ENCODE measurements at regions not wholly inside any gene's neighbourhood (a gene's known extent, or its start where the extent isn't known, plus 50 kb on each side); places are given as distances from the start of the nearest gene placed in this dataset.
A peak's percentile ranks its signal among the peaks of the same experiment; 100 is the strongest.
"Not testable (repeated sequence)": the region's sequence is repeated elsewhere in the genome, so short reads cannot be mapped to it uniquely, and the experiment has no call there.

- no peak for DNase-seq (ENCODE audit: low read depth)
These were observed 60.3 kb downstream of the EOMES start for GRCh38 chr3:27661797-27662196.

GRCh38 chr3:27659279-27660021 is 62.7 kb downstream of the EOMES start:
- DNase-seq (ENCODE audit: low read depth), result no peak

GRCh38 chr3:27658741-27659140 is 63.4 kb downstream of the EOMES start:
- no peak for DNase-seq (ENCODE audit: low read depth)

GRCh38 chr3:27657871-27658270 is 64.3 kb downstream of the EOMES start:
- no peak for DNase-seq (ENCODE audit: low read depth)

- DNase-seq (ENCODE audit: low read depth), result no peak
These were observed 64.7 kb downstream of the EOMES start for GRCh38 chr3:27657404-27657803.

- no peak for DNase-seq (ENCODE audit: low read depth)
These were observed 65.3 kb downstream of the EOMES start for GRCh38 chr3:27656790-27657189.

- DNase-seq (ENCODE audit: low read depth), result no peak
These were observed 66.6 kb downstream of the EOMES start for GRCh38 chr3:27655547-27655946.

- DNase-seq (ENCODE audit: low read depth), result no peak
These were observed 68.1 kb downstream of the EOMES start for GRCh38 chr3:27653803-27654558.

- DNase-seq (ENCODE audit: low read depth), result no peak
These were observed 72.8 kb downstream of the EOMES start for GRCh38 chr3:27649277-27649676.

GRCh38 chr3:27646896-27647295 is 75.2 kb downstream of the EOMES start:
- no peak for DNase-seq (ENCODE audit: low read depth)

- DNase-seq (ENCODE audit: low read depth), result no peak
These were observed 77.2 kb downstream of the EOMES start for GRCh38 chr3:27644941-27645340.

GRCh38 chr3:27643355-27643754 is 78.8 kb downstream of the EOMES start:
- DNase-seq (ENCODE audit: low read depth), result no peak

GRCh38 chr3:27642796-27643195 is 79.3 kb downstream of the EOMES start:
- DNase-seq (ENCODE audit: low read depth), result no peak

GRCh38 chr3:27641888-27642601 is 80.1 kb downstream of the EOMES start:
- DNase-seq (ENCODE audit: low read depth), result no peak

GRCh38 chr3:27641271-27641800 is 80.8 kb downstream of the EOMES start:
- DNase-seq (ENCODE audit: low read depth), result no peak

- DNase-seq (ENCODE audit: low read depth), result no peak
These were observed 82.9 kb downstream of the EOMES start for GRCh38 chr3:27639271-27639670.

- DNase-seq (ENCODE audit: low read depth), result no peak
These were observed 83.5 kb downstream of the EOMES start for GRCh38 chr3:27638594-27638993.

GRCh38 chr3:27637346-27637995 is 84.7 kb downstream of the EOMES start:
- no peak for DNase-seq (ENCODE audit: low read depth)

- DNase-seq (ENCODE audit: low read depth), result not testable (repeated sequence)
These were observed 87.1 kb downstream of the EOMES start for GRCh38 chr3:27635006-27635405.

GRCh38 chr3:27633224-27633545 is 88.9 kb downstream of the EOMES start:
- no peak for DNase-seq (ENCODE audit: low read depth)

- DNase-seq (ENCODE audit: low read depth), result peak; percentile 28
These were observed 89.5 kb downstream of the EOMES start for GRCh38 chr3:27632431-27633223.

Measured in GM04504 (cell line).